ENCODE measurements at regions not wholly inside any gene's neighbourhood (a gene's known extent, or its start where the extent isn't known, plus 50 kb on each side); places are given as distances from the start of the nearest gene placed in this dataset.

DNA sequence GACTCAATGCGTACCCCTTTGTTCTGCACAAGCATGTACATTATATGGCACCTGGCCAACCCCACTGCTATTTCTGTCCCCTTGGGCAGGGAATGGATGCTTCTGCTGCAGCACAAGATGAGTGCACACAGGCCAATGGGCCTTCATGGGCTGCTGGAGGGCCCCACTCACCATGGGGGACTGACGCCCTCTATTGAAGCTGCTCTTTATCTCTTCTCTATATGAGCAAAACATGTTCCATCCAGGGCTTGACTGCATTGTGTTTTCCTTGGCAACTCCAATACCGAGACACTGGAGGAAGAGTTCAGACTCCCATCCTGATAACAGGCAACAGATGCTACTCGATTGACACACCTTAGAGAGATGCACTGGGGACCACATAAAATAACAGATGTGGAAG, 251.6 kb upstream of the NCKAP5 start:
- Histone ChIP-seq H3K4me2 (ENCODE audit: low read depth, low read length, poor library complexity, severe bottlenecking) (no peak overlapping the region), H2AFZ (ENCODE audit: low read length) (no peak overlapping the region)
- TF ChIP-seq CTCF (conservative IDR thresholded peaks at IDR 0.05; ENCODE audit: low read length) (no peak), EZH2phosphoT487 (IDR thresholded peaks at IDR 0.05; ENCODE audit: borderline replicate concordance) (no peak)

DNA sequence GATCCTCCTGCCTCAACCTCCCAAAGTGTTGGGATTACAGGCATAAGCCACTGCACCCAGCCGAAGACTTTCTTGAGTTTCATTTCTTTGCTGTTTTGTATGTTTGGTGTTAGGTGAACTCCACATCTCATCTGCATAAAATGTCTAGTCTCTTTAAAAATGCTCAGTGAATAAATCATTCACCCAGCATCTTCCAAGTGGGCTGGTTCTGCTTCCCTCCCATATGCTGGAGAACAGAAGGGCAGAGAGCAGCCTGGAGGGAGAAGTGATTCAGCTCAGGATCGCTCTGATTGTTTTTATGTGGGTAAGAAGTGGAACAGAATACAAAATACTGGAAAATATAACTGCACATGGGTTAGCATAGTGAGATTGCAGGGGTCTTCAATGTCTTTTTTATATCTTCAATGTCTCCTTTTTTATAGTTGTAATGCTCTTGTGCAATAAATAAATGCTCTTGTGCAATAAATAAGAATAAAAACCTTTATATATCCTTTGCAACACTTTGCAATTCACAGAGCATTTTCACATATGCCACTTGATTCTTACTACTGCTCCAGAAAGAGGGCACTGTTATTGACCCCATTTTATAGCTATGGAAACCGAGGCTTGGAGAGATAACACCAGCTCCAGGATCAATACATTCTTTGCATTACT, 253.0 kb upstream of the NCKAP5 start:
- Histone ChIP-seq H3K9ac (ENCODE audit: low read depth, low read length, poor library complexity, severe bottlenecking) (no peak overlapping the region), H3K27me3 (ENCODE audit: insufficient read depth, low read length, poor library complexity, severe bottlenecking) (no peaks in the 10 kb centered on the region)
- TF ChIP-seq CTCF (conservative IDR thresholded peaks at IDR 0.05; ENCODE audit: low read length) (no peak), EZH2phosphoT487 (IDR thresholded peaks at IDR 0.05; ENCODE audit: borderline replicate concordance) (no peak)

More for the DNA sequence above, 251.6 kb upstream of the NCKAP5 start:
- Histone ChIP-seq H3K79me2 (ENCODE audit: insufficient read depth, low read length) (no peaks in the 10 kb centered on the region), H3K9ac (ENCODE audit: low read depth, low read length, poor library complexity, severe bottlenecking) (no peak overlapping the region), H3K36me3 (ENCODE audit: insufficient read depth, low read length) (no peaks in the 10 kb centered on the region), H3K9me2 (replicated peaks; ENCODE audit: low read depth, low read length) (no peaks in the 10 kb centered on the region), H3K4me3 (ENCODE audit: low read length, poor library complexity, severe bottlenecking) (no peak overlapping the region), H3F3A (ENCODE audit: low read depth) (no peaks in the 10 kb centered on the region), H4K20me1 (ENCODE audit: insufficient read depth, low read length, poor library complexity, severe bottlenecking) (no peaks in the 10 kb centered on the region), H3K27me3 (ENCODE audit: insufficient read depth, low read length, poor library complexity, severe bottlenecking) (no peaks in the 10 kb centered on the region), H3K9me3 (ENCODE audit: insufficient read depth, low read depth, low read length) (no peaks in the 10 kb centered on the region), H3K4me1 (ENCODE audit: insufficient read depth, low read length, poor library complexity, severe bottlenecking) (no peaks in the 10 kb centered on the region)

GRCh38 chr2:133822517-133823225, 254.4 kb upstream of the NCKAP5 start:
- H2AFZ ChIP-seq (ENCODE audit: low read length): no peak overlapping the region
- TF ChIP-seq CTCF (conservative IDR thresholded peaks at IDR 0.05; ENCODE audit: low read length) (no peak), EZH2phosphoT487 (IDR thresholded peaks at IDR 0.05; ENCODE audit: borderline replicate concordance) (no peak)
- no peaks in the 10 kb centered on the region for H3K4me1 ChIP-seq (ENCODE audit: insufficient read depth, low read length, poor library complexity, severe bottlenecking)
- H3K9ac ChIP-seq (ENCODE audit: low read depth, low read length, poor library complexity, severe bottlenecking): no peak overlapping the region
- H3K4me2 ChIP-seq (ENCODE audit: low read depth, low read length, poor library complexity, severe bottlenecking): no peak overlapping the region
- H4K20me1 ChIP-seq (ENCODE audit: insufficient read depth, low read length, poor library complexity, severe bottlenecking): no peaks in the 10 kb centered on the region
- no peaks in the 10 kb centered on the region for H3K79me2 ChIP-seq (ENCODE audit: insufficient read depth, low read length)
- no peaks in the 10 kb centered on the region for H3F3A ChIP-seq (ENCODE audit: low read depth)
- no peaks in the 10 kb centered on the region for H3K27me3 ChIP-seq (ENCODE audit: insufficient read depth, low read length, poor library complexity, severe bottlenecking)
- H3K4me3 ChIP-seq (ENCODE audit: low read length, poor library complexity, severe bottlenecking): no peak overlapping the region
- H3K9me2 ChIP-seq (replicated peaks; ENCODE audit: low read depth, low read length): no peaks in the 10 kb centered on the region
- no peaks in the 10 kb centered on the region for H3K36me3 ChIP-seq (ENCODE audit: insufficient read depth, low read length)
- H3K9me3 ChIP-seq (ENCODE audit: insufficient read depth, low read depth, low read length): no peaks in the 10 kb centered on the region

More for the DNA sequence above, 253.0 kb upstream of the NCKAP5 start:
- Histone ChIP-seq H3K4me1 (ENCODE audit: insufficient read depth, low read length, poor library complexity, severe bottlenecking) (no peaks in the 10 kb centered on the region), H3F3A (ENCODE audit: low read depth) (no peaks in the 10 kb centered on the region), H3K4me3 (ENCODE audit: low read length, poor library complexity, severe bottlenecking) (no peak overlapping the region), H3K4me2 (ENCODE audit: low read depth, low read length, poor library complexity, severe bottlenecking) (no peak overlapping the region), H3K36me3 (ENCODE audit: insufficient read depth, low read length) (no peaks in the 10 kb centered on the region), H3K9me3 (ENCODE audit: insufficient read depth, low read depth, low read length) (no peaks in the 10 kb centered on the region), H3K9me2 (replicated peaks; ENCODE audit: low read depth, low read length) (no peaks in the 10 kb centered on the region), H3K79me2 (ENCODE audit: insufficient read depth, low read length) (no peaks in the 10 kb centered on the region), H2AFZ (ENCODE audit: low read length) (no peak overlapping the region), H4K20me1 (ENCODE audit: insufficient read depth, low read length, poor library complexity, severe bottlenecking) (no peaks in the 10 kb centered on the region)

Data from Loucy (cell line).